ENCODE measurements at regions not wholly inside any gene's neighbourhood (a gene's known extent, or its start where the extent isn't known, plus 50 kb on each side); places are given as distances from the start of the nearest gene placed in this dataset.
"Not testable (repeated sequence)": the region's sequence is repeated elsewhere in the genome, so short reads cannot be mapped to it uniquely, and the experiment has no call there.

DNA sequence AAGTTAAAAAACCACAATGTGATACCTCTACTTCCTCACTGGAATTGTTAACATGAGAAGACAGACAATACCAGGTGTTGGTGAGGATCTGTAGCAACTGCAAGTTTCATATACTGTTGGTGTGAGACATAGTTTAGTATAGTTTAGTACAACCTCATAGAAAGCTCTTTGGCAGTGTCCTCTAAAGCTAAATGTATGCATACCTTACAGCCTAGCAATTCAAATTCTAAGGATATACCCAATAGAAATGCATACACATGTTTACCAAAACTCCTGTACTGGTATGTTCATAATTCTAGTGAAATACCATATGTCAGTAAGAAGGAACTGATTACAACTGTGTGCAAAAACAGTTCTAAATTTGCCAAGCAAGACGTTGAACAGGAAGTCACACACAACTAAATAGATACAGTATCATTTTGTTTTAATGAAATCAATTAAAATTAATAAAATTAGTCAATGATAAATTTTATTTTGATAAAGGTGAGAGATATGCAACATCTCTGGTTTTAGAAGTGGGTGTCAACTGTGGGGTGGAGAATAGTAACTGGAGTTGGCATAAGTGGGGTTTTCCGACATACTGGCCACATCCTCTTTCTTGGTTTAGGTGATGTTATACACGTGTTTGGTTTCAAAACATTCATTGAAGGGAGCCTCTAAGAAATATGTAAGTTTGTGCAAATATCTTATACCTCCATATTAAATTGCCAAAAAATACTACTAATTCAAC lies 450.7 kb downstream of the PTPRC start:
- peaks cover 0 to under 1% (median 0%) of the 10 kb centered on the region in 3 donors for H3K4me1 ChIP-seq (ENCODE audit: control insufficient read depth in 2 of 3, insufficient read depth in 2 of 3, low read depth in 1 of 3, low read length in 3 of 3)
- intact Hi-C loops (cut with DNase I), result no loop called here
- H3K9me3 ChIP-seq (ENCODE audit: control insufficient read depth in 2 of 3, insufficient read depth in 1 of 3, low read length in 3 of 3), result no peaks in the 10 kb centered on the region
- H3K9ac ChIP-seq (ENCODE audit: low read length in 3 of 3), result no peak overlapping the region
- no peak for FAIRE-seq
- TF ChIP-seq, protein P1, sequence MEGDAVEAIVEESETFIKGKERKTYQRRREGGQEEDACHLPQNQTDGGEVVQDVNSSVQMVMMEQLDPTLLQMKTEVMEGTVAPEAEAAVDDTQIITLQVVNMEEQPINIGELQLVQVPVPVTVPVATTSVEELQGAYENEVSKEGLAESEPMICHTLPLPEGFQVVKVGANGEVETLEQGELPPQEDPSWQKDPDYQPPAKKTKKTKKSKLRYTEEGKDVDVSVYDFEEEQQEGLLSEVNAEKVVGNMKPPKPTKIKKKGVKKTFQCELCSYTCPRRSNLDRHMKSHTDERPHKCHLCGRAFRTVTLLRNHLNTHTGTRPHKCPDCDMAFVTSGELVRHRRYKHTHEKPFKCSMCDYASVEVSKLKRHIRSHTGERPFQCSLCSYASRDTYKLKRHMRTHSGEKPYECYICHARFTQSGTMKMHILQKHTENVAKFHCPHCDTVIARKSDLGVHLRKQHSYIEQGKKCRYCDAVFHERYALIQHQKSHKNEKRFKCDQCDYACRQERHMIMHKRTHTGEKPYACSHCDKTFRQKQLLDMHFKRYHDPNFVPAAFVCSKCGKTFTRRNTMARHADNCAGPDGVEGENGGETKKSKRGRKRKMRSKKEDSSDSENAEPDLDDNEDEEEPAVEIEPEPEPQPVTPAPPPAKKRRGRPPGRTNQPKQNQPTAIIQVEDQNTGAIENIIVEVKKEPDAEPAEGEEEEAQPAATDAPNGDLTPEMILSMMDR (IDR thresholded peaks at IDR 0.05; ENCODE audit: borderline replicate concordance, extremely low read depth, insufficient read depth), result no peak
- no peak overlapping the region for H3K4me3 ChIP-seq (ENCODE audit: low read length in 3 of 3)
- no peak for DNase-seq
- H3K27me3 ChIP-seq (ENCODE audit: control insufficient read depth, insufficient read depth, low read length), result no peaks in the 10 kb centered on the region
- H3K36me3 ChIP-seq (ENCODE audit: control insufficient read depth in 2 of 3, insufficient read depth in 3 of 3, low read length in 3 of 3), result no peaks in the 10 kb centered on the region
- no peak overlapping the region for H3K27ac ChIP-seq (ENCODE audit: low read depth in 2 of 2, low read length in 2 of 2)

DNA sequence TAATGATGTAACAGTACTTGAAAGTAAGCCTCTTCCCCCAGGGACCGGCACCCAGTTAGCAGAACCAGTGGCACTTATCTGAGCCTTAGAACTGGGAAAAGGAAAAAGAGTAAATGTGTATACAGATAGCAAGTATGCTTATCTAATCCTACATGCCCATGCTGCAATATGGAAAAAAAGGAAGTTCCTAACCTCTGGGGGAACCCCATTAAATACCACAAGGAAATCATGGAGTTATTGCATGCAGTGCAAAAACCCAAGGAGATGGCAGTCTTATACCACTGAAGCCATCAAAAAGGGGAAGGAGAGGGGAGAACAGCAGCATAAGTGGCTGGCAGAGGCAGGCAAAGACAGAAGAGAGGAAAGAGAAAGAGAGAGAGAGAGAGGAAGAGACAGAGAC lies 456.8 kb downstream of the PTPRC start:
- H3K36me3 ChIP-seq (ENCODE audit: control insufficient read depth in 2 of 3, insufficient read depth in 3 of 3, low read length in 3 of 3); H3K4me1 ChIP-seq (ENCODE audit: control insufficient read depth in 2 of 3, insufficient read depth in 2 of 3, low read depth in 1 of 3, low read length in 3 of 3); H3K4me3 ChIP-seq (ENCODE audit: low read length in 3 of 3); H3K27me3 ChIP-seq (ENCODE audit: control insufficient read depth, insufficient read depth, low read length); H3K9me3 ChIP-seq (ENCODE audit: control insufficient read depth in 2 of 3, insufficient read depth in 1 of 3, low read length in 3 of 3); DNase-seq; H3K9ac ChIP-seq (ENCODE audit: low read length in 3 of 3); H3K27ac ChIP-seq (ENCODE audit: low read depth in 2 of 2, low read length in 2 of 2); FAIRE-seq; intact Hi-C loops (cut with DNase I): not testable (repeated sequence)

GRCh38 chr1:199096591-199096990 lies 457.8 kb downstream of the PTPRC start:
- FAIRE-seq, result no peak
- Histone ChIP-seq H3K27ac (ENCODE audit: low read depth in 2 of 2, low read length in 2 of 2) (no peak overlapping the region), H3K9me3 (ENCODE audit: control insufficient read depth in 2 of 3, insufficient read depth in 1 of 3, low read length in 3 of 3) (no peaks in the 10 kb centered on the region), H3K4me3 (ENCODE audit: low read length in 3 of 3) (no peak overlapping the region), H3K4me1 (ENCODE audit: control insufficient read depth in 2 of 3, insufficient read depth in 2 of 3, low read depth in 1 of 3, low read length in 3 of 3) (no peaks in the 10 kb centered on the region), H3K27me3 (ENCODE audit: control insufficient read depth, insufficient read depth, low read length) (no peaks in the 10 kb centered on the region), H3K9ac (ENCODE audit: low read length in 3 of 3) (no peak overlapping the region), H3K36me3 (ENCODE audit: control insufficient read depth in 2 of 3, insufficient read depth in 3 of 3, low read length in 3 of 3) (no peaks in the 10 kb centered on the region)
- TF ChIP-seq, protein P1 (IDR thresholded peaks at IDR 0.05; ENCODE audit: borderline replicate concordance, extremely low read depth, insufficient read depth), result no peak
- intact Hi-C loops (cut with DNase I), result no loop called here
- no peak for DNase-seq

DNA sequence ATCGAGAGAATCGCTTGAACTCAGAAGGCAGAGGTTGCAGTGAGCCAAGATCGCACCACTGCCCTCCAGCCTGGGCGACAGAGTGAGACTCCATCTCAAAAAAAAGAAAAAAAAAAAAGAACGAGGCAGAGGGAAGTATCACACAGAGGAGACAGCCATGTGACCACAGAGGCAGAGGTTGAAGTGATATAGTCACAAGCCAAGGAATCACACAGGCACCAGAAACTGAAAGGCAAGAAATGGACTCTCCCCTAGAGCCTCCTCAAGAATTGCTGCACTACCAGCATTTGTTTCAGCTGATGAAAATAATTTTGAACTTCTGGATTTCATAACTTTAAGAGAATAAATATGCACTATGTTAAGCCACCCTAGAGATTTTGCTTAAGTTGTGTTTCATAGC lies 459.6 kb downstream of the PTPRC start:
- Histone ChIP-seq H3K27ac (ENCODE audit: low read depth in 2 of 2, low read length in 2 of 2) (no peak overlapping the region), H3K9me3 (ENCODE audit: control insufficient read depth in 2 of 3, insufficient read depth in 1 of 3, low read length in 3 of 3) (no peaks in the 10 kb centered on the region)
- intact Hi-C loops (cut with DNase I), result no loop called here

More for the DNA sequence above, 459.6 kb downstream of the PTPRC start:
- H3K36me3 ChIP-seq (ENCODE audit: control insufficient read depth in 2 of 3, insufficient read depth in 3 of 3, low read length in 3 of 3), result no peaks in the 10 kb centered on the region
- FAIRE-seq, result no peak
- no peak for DNase-seq
- H3K4me1 ChIP-seq (ENCODE audit: control insufficient read depth in 2 of 3, insufficient read depth in 2 of 3, low read depth in 1 of 3, low read length in 3 of 3), result no peaks in the 10 kb centered on the region
- H3K4me3 ChIP-seq (ENCODE audit: low read length in 3 of 3), result no peak overlapping the region
- H3K9ac ChIP-seq (ENCODE audit: low read length in 3 of 3), result no peak overlapping the region
- TF ChIP-seq, protein P1 (IDR thresholded peaks at IDR 0.05; ENCODE audit: borderline replicate concordance, extremely low read depth, insufficient read depth), result no peak
- H3K27me3 ChIP-seq (ENCODE audit: control insufficient read depth, insufficient read depth, low read length), result no peaks in the 10 kb centered on the region

All from kidney (tissue), 13 donors.